ENCODE measurements at regions not wholly inside any gene's neighbourhood (a gene's known extent, or its start where the extent isn't known, plus 50 kb on each side); places are given as distances from the start of the nearest gene placed in this dataset.
"Not testable (repeated sequence)": the region's sequence is repeated elsewhere in the genome, so short reads cannot be mapped to it uniquely, and the experiment has no call there.

DNA sequence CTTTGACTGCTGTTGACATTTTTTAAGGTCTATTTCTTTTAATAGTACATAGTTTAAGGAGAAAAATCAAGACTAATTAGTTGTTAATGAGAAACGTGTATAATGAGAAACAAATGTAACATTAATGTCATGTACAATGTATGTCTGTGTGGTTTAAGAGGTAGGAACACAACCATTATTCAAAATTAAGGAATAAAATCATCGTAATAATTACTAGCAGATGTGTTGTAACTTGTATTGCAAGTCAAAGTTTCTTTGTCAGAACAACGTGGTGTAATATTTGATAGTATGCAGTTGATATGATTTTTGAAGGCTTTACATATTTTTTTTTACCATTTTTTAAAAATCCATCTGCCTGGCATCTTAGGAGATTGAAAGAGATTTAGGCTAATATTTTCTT lies 120.2 kb upstream of the ARRDC3 start:
- DNase-seq = no peak

DNA sequence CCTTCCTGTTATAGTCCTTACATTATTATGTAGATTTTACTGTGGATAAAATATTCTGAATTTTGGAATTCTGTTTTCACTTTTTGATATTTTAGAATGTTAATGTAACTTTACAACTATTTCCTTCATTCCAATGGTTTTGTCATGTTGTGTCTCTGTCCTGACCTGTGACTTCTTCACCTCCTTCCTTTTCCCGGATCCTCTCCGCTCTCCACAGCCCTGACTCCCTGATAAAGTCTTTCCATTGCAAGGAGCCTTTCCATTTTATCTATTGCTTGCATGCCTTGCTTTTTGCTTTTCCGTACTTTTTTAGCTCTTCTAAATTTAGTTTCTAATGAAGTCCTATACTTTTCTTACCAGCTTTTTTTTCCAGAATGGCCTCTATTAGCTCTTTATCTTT lies 117.6 kb upstream of the ARRDC3 start:
- DNase-seq = no peak

DNA sequence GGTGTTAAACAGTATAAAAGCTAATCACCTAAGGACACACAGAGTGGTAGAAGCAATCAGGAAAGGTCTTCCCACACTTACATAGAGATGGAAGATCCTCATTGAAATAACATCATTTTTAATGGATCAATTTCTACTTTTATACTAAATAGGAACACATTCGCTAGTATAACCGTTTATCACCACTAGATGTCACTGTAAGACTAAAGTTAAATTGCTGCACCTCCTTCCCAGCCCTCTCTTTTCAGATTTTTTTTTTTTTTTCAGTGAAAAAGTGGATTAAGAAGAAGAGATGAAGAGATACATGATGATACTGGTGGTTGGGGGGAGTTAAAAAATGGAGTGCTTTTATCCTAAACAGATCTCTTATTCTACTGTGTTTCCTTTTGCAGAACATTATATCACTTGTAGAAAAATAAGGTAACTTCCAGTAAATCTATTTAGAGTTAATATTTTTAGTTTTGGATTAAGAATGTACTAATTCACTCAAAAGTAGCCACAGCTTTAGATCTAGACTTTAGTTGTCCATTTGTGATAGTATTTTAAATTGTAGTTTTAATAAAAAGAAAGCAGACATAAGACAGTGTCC lies 116.9 kb upstream of the ARRDC3 start:
- DNase-seq = peak; percentile 28 to 50

DNA sequence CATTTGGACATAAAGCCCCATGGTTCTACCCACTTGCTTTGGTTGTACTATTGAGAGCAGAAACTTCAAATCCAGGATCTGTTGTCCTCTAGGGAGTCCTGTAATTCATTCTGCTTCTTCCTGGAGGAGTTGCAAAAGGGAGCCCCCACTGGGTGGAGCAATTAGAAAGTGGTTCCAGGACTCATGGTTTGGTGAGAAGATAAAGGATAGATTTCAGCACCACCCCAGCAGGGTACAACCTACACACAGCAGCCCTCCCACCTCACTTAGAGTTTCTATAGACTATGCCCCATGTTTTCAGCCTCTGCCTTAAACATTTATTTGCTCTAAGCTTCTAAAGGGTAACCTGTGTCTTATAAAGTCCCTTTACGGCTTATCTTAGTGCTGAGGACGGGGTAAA lies 112.6 kb upstream of the ARRDC3 start:
- DNase-seq = no peak

DNA sequence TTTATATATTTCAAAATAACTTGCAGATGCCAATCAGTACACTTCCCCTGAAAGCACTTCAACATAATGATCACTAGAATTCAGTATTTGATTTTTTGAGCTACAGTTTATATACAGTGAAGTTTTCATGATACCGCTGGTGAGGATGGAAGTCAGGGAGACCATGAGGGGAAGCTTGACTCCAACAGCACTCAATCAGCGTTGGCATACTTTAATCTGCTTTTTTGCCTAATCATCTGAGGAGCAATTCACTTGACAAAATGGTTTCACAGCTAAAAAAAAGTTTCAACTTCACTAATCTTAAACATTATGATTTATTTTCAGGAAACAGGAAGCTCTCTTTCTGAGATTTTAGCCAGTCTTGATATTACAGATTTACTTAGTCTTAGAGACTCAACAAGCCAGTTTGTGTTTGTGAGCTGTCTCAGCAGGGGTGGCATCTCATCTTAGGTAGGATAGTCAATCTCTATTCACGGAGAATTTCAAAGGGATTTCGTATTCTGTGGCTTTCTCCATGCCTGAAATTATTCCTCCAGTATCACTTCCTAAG lies 111.4 kb upstream of the ARRDC3 start:
- peak in 1 of 2 donors; percentile 10 for DNase-seq

DNA sequence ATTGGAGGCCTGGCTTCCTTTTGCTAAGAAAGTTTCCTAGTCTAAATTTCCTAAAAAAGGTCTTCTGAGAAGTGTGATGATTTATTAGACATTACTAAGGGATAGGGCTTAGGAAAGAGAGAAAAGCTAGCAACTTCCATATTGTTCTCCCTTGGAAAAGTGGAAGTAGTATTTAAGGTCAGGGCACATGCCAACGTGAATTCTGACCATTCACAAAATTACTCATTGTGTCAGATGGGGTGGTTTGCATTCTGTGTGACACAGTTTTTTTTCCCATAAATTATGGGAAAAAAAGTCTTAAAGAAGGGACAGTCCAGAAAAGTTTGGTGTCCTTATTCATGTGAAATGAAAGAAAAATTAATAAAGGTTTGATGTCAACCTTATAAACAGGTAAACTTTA lies 110.0 kb upstream of the ARRDC3 start:
- DNase-seq = peak; percentile 10

DNA sequence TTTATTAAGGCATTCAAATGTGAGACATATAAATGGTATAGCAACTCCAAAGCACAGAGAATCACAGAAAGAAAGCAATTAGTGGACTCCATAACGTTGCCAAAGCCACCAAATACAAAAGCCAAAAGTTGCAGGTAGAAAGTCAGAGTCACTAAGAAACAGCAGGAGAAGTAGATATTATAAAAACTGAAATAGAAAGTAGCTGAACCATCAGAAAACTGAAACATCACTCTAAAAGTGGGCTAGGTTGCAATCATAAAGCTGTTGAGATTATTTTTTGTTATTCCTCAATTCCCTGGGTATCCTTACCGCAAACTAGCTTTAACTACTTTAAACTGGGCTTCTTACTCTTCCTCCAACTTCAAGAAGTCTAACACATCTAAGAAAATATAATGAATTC lies 108.1 kb upstream of the ARRDC3 start:
- DNase-seq = no peak

DNA sequence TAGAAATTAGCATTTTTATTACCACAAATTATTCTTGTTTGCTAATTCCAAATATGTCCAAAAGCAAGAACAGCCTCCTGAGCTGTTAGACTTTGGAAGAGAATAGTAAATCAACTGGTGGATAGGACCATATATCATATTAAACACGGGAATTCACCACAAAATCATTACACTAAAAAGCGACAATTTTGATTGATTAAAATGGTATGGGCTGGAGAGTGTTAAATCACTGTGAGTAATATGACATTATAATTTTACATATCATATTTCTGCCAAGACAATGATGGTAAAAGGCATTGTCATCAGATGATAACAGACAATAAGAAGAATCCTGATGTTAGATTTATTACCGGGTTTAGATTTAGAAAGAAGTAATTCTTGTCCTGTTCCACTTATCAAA lies 107.2 kb upstream of the ARRDC3 start:
- DNase-seq = no peak

DNA sequence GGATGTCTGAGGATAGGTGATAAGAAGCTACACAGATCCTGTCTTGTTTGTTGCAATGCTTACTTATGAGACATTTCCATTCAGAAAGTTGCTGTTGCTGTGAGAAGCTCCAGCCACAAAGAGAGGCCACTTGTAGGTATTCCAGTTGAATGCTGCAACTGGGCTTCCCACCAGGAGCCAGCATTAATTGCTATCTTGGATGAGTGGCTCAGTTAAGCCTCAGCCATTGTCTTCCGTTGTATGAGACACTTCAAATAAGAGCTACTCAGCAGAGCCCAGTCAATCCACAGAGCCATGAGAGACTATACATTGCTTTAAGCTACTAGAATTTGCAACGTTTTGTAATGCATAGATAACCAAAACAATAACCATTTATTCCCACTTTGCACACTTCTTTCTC lies 104.3 kb upstream of the ARRDC3 start:
- no peak for DNase-seq

DNA sequence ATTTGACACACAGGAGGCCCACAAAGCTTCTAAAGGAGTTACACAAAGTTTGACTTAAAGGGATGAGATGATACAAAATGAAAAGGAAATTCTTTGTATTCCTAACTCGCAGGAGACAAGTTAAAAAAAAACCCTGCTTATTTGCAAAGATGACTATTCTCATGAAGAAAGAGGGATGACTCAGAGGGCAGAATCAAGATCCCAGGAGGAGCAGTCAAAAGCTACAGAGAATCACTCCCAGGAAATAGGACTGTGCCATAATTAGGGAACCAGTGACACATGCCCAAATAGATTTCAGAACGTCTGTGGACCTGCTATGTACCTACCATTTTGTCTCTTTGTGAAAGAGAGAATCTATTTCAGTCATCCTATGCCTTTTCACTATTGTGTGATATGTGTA lies 103.5 kb upstream of the ARRDC3 start:
- peak in 1 of 2 donors; percentile 3 for DNase-seq

DNA sequence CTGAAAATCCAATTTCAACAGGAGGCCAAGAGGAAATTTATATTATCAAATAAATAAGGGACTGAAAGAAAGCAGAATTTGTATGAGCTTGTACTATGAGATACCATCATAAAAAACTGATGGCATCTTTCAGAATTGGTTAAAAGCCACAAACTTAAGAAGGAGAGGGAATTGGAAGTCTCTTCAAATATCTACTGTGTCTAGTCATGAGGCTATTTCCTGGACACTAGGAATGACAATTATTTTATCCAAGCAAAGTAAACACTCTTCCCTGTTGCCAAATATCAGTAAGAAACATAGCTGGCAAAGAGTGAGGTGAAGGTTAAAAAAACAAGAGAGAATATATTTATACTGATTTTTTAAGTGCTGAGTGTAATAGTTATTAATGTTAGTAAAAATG lies 101.5 kb upstream of the ARRDC3 start:
- DNase-seq = no peak

DNA sequence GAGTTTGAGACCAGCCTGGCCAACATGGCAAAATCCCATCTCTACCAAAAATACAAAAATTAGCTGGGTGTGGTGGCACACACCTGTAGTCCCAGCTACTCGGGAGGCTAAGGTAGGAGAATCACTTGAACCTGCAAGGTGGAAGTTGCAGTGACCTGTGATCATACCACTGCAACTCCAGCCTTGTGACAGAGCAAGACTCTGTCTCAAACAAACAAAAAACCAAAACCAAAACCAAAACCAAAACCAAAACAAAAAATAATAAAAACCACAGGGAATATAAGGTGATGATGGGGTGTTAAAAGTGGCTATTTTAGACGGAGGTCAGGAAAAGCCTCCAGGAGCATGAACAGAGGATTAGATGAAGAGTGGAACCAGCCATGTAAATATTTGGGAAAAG lies 96.3 kb upstream of the ARRDC3 start:
- not testable (repeated sequence) for DNase-seq

DNA sequence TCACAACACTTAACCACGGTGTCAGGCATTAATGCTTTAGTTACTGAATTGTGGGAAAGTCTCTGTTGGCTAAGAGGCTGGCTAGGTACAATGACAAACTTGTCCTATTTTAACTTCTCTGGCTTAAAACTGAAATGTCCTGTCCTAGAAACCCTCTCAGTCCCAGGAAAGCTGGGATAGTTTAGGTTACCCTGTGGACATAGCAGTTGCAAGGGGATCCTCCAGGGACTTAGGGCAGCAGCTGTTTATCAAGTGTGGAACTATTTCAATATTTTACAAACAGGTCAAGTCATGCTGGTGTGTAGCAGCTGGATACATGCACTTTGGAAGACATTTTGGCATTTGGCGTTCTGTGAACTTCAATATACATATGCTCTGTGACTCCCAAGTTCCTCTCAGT lies 95.0 kb upstream of the ARRDC3 start:
- DNase-seq = no peak

DNA sequence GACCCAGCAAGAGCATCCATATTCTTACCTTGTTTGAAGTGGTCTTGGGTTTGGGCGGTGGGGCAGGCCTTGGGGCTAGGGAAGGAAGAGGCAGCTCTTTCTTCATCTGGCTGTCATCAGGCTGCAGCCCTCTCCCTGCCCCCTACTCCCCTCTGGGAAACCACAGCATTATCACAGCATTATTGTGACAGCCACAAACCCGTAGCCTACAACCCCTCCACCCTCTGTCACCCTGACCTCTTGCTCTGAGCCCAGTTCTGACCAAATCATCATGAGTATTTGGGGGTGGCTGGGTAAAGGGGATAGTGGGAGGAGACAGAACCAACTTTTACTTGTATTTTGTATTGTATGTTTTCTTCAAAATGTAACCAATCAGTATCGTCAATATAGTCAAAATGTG lies 94.3 kb upstream of the ARRDC3 start:
- no peak for DNase-seq

DNA sequence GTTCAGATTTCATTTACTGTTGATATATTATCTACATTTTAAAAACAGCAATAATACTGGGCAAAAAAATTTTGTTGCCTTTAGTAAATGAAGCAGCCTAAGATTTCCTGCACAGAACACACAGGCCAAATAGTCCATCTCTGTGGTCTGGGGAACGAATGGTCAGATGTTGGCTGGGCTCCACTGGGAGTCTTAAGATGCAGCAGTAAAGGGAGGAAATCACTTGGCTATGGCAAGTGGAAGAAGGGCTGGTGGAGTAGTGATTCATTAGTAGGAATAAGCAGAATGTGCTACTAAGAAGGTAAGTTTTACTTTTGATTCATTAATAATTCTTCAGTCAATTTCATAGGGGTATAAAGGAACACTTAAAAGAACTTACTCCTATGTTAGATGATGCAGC lies 91.1 kb upstream of the ARRDC3 start:
- no peak for DNase-seq

DNA sequence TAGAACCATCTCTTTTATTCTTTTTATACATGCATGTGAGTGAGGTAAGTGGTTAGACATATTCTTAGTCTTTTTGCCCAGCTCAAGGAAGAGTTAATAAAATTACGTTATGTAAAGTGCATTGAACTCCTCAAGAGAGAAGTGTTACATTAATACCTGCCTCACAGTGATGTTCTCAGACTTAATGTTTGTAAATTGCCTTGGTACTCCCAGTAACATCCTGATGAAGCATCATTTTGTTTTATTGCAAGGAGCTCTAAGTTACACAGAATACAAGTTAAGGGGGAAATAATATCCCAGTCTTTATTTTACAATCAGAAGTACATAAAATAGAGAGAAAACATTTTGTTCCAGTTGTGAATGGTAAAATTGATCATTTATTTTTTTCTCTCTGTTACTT lies 89.5 kb upstream of the ARRDC3 start:
- no peak for DNase-seq

DNA sequence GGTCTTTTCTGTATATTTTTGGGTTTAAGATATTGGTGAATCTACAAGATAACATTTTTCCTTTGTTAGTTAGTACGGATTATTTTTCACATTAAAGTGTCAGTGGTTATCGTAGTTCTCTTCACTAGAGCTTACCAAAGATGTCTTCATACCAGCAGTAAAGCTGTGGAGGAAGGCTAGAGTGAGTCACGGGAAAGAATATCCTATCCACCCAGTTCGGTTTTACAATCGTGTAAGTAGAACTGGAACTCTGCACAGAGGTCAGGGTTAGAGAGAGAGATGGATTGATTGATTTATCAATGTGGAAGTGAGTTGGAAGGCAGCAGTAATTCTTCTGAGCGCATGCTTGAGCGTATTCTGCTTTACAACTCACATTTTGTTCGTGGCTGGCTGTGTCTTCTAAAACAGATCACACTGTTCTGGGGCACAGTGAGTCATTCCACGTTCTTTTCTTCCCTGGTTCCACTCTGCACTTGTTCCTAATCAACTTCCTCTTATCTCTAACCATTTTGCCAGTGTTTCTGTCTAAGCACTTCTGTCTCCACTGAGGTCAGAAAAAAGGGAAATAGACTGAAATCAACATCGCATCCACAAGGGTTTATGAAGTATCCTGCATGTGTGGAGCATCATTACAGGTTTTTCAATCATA lies 86.5 kb upstream of the ARRDC3 start:
- peak; percentile 60 to 81 for DNase-seq

DNA sequence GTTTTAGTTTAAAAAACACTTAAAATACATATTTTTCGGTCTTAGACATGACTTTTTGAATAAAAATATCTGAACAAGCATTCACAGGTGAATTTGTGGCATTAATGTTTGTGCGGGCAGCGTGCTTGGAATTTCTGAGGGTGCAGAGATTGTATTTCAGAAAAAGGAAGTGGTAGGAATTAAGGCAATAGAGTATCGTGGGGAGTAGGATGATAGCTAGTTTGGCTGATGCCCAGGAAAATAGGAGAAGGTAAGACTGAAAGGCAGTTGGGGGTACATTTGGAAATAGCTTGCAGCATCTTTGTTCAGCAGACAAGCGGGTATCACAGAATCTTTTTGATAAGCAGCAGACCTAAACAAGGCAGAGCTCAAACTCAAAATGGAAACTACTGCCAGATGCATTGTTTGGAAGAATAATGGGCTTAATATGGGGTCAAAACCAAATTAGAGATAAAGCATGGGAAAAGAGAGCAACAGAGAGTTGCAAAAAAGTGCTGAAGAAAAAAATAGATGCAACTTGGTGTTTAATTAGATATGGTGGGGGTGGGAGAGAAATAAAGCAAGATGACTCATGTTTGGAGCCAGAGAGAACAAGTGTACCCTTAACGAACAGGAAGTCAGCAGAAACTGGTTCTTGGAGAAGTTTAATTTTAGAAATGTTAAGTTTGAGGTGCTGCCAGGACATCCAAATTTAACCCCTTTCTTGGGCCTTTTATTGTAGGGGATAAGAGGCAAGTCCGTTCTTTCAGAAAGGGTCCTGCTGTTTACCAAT lies 85.7 kb upstream of the ARRDC3 start:
- DNase-seq = peak; percentile 24 to 40

DNA sequence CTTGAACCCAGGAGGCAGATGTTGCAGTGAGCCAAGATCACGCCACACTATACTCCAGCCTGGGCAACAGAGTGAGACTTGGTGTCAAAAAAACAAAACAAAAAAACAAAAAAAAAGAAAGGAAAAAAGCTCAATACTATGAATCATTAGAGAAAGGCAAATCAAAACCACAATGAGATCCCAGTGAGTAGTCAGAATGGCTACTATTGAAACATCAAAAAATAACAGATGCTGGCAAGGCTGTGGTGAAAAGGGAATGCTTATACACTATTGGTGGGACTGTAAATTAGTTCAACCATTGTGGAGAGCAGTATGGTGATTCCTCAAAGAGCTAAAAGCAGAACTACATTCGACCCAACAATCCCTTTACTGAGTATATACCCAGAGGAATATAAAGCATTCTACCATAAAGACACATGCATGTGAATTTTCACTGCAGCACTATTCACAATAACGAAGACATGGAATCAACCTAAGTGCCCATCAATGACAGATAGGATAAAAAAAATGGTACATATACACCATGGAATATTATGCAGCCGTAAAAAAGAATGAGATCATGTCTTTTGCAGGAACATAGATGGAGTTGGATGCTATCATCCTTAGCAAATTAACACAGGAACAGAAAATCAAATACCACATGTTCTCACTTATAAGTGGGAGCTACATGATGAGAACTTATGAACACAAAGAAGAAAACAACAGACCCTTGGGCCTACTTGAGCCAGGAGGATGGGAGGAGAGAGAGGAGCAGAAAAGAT lies 81.9 kb upstream of the ARRDC3 start:
- no peak for DNase-seq

DNA sequence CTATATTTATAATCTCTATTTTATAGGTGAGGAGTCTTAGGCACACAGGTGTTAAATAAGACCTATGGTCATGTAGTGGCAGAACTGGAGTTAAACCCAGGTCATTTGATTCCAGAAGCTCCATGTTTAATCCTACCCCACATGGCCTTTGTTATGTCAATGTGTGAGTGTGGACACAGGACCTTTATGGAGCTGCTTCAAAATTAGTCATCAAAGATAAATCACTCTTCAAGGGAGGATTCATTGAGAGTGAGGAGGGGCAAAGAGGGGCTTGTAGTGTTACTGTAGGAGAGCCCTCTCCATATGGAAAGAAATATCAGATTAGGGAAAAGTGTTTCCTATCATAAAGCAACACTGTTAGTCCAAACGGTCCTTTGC lies 74.6 kb upstream of the ARRDC3 start:
- no peak for DNase-seq

DNA sequence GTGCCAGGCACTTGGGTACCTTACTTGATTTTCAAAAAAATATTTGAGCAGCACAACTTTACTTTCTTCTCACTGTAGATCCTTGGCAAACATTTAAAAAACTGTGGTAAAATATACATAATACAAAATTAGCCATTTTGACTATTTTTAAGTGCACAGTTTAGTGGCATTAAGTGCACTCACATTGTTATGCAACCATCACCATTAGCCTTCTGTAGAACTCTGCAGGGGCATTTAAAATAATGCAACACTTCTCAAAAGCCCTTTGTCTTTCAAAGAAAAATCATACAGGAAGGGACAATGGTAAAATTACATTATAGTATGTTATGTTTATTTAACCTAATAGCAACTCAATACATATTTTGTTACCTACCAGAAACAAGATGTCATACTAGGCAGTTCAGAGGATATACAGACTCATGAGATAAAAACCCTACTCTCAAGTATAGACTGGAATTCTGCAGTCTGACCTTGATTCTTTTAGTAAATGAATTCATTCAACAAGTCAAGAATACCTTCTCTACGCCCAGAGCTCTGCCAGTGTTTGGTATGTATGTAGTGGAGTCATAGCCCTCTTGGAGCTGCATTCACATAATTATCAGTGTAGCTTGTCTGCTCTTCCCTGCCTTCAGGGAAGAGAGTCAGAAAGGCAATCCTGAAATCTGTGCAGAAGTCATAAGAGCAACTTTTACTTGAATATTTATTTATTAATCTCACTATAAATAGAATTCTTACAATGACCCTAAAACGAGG lies 74.0 kb upstream of the ARRDC3 start:
- no peak for DNase-seq

DNA sequence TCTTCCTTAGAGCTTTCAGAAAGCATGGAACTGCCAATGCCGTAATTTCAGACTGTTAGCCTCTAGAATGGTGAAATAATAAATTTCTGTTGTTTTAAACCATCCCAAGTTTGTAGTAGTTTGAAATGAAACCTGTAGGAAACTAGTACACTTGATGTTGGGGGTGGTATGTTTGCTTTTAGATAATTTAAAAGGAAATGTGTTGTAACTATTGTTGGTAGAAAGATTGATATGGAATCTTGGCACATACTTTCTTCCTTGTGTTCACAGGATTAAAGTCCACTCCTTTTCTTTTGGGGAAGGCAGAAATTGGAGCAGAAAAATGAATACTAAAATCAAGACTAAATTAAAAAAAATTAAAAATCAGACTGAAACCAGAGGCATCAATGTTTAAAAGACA lies 66.0 kb upstream of the ARRDC3 start:
- no peak for DNase-seq

All from inflammatory macrophage (primary cell).